ENCODE measurements at regions not wholly inside any gene's neighbourhood (a gene's known extent, or its start where the extent isn't known, plus 50 kb on each side); places are given as distances from the start of the nearest gene placed in this dataset.

- peaks cover 4% of the 10 kb centered on the region for H3K4me1 ChIP-seq (ENCODE audit: control insufficient read depth, insufficient read depth, low read length)
- no peak overlapping the region for H3K4me3 ChIP-seq (ENCODE audit: low read depth, low read length)
- ChIA-PET CTCF (interaction anchor here (0.7 to 0.9 kb wide), 3 partner anchors 270 to 796 kb away, joined by 3 to 6 read pairs (median 3); no protein-coding TSS in a partner anchor), POLR2A (no interaction called here)
- H3K36me3 ChIP-seq (ENCODE audit: control insufficient read depth in 2 of 2, insufficient read depth in 1 of 2, low read length in 2 of 2), result no peaks in the 10 kb centered on the region
- H3K27ac ChIP-seq (ENCODE audit: extremely low read depth, low read depth, low read length), result no peak overlapping the region
- no peaks in the 10 kb centered on the region for H3K9me3 ChIP-seq (ENCODE audit: control insufficient read depth, insufficient read depth, low read depth, low read length)
- TF ChIP-seq PRDM1 (tag by site-specific recombination; IDR thresholded peaks at IDR 0.05) (no peak), ZNF48 (tag by site-specific recombination; IDR thresholded peaks at IDR 0.05) (no peak), ZFP37 (tag by site-specific recombination; IDR thresholded peaks at IDR 0.05) (0 out of 2 replicates have a peak, but pooled peaks have one; percentile 25), ZNF23 (tag by site-specific recombination; IDR thresholded peaks at IDR 0.05; ENCODE audit: borderline replicate concordance) (no peak), ZNF548 (tag by site-specific recombination; IDR thresholded peaks at IDR 0.05) (no peak), ZBTB8A (tag by site-specific recombination; IDR thresholded peaks at IDR 0.05) (no peak), TRIM28 (IDR thresholded peaks at IDR 0.05; ENCODE audit: borderline replicate concordance, low read length) (no peak), ZSCAN4 (tag by site-specific recombination; IDR thresholded peaks at IDR 0.05) (no peak), ZNF654 (tag by site-specific recombination; IDR thresholded peaks at IDR 0.05; ENCODE audit: low read depth) (no peak), HIC1 (tag by site-specific recombination; IDR thresholded peaks at IDR 0.05) (peak; percentile 65; the same call in 1 of the 2 replicates), ZNF157 (tag by site-specific recombination; IDR thresholded peaks at IDR 0.05) (no peak), ZNF645 (tag by site-specific recombination; IDR thresholded peaks at IDR 0.05) (no peak), ZIC2 (tag by site-specific recombination; IDR thresholded peaks at IDR 0.05) (peak; percentile 38; the same call in 1 of the 2 replicates), ZNF311 (tag by site-specific recombination; IDR thresholded peaks at IDR 0.05; ENCODE audit: borderline replicate concordance) (no peak)
- TF ChIP-seq, protein P1, sequence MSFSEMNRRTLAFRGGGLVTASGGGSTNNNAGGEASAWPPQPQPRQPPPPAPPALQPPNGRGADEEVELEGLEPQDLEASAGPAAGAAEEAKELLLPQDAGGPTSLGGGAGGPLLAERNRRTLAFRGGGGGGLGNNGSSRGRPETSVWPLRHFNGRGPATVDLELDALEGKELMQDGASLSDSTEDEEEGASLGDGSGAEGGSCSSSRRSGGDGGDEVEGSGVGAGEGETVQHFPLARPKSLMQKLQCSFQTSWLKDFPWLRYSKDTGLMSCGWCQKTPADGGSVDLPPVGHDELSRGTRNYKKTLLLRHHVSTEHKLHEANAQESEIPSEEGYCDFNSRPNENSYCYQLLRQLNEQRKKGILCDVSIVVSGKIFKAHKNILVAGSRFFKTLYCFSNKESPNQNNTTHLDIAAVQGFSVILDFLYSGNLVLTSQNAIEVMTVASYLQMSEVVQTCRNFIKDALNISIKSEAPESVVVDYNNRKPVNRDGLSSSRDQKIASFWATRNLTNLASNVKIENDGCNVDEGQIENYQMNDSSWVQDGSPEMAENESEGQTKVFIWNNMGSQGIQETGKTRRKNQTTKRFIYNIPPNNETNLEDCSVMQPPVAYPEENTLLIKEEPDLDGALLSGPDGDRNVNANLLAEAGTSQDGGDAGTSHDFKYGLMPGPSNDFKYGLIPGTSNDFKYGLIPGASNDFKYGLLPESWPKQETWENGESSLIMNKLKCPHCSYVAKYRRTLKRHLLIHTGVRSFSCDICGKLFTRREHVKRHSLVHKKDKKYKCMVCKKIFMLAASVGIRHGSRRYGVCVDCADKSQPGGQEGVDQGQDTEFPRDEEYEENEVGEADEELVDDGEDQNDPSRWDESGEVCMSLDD (tag by site-specific recombination; IDR thresholded peaks at IDR 0.05), result no peak
- TF ChIP-seq, protein P2, sequence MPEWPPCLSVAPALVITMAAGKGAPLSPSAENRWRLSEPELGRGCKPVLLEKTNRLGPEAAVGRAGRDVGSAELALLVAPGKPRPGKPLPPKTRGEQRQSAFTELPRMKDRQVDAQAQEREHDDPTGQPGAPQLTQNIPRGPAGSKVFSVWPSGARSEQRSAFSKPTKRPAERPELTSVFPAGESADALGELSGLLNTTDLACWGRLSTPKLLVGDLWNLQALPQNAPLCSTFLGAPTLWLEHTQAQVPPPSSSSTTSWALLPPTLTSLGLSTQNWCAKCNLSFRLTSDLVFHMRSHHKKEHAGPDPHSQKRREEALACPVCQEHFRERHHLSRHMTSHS (tag by site-specific recombination; IDR thresholded peaks at IDR 0.05), result no peak
- TF ChIP-seq, protein P3, sequence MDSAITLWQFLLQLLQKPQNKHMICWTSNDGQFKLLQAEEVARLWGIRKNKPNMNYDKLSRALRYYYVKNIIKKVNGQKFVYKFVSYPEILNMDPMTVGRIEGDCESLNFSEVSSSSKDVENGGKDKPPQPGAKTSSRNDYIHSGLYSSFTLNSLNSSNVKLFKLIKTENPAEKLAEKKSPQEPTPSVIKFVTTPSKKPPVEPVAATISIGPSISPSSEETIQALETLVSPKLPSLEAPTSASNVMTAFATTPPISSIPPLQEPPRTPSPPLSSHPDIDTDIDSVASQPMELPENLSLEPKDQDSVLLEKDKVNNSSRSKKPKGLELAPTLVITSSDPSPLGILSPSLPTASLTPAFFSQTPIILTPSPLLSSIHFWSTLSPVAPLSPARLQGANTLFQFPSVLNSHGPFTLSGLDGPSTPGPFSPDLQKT (IDR thresholded peaks at IDR 0.05; ENCODE audit: borderline replicate concordance, low read depth, low read length), result no peak
- TF ChIP-seq, protein P4, sequence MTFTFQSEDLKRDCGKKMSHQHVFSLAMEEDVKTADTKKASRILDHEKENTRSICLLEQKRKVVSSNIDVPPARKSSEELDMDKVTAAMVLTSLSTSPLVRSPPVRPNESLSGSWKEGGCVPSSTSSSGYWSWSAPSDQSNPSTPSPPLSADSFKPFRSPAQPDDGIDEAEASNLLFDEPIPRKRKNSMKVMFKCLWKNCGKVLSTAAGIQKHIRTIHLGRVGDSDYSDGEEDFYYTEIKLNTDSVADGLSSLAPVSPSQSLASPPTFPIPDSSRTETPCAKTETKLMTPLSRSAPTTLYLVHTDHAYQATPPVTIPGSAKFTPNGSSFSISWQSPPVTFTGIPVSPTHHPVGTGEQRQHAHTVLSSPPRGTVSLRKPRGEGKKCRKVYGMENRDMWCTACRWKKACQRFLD (tag by site-specific recombination; IDR thresholded peaks at IDR 0.05), result no peak
- TF ChIP-seq, protein P5, sequence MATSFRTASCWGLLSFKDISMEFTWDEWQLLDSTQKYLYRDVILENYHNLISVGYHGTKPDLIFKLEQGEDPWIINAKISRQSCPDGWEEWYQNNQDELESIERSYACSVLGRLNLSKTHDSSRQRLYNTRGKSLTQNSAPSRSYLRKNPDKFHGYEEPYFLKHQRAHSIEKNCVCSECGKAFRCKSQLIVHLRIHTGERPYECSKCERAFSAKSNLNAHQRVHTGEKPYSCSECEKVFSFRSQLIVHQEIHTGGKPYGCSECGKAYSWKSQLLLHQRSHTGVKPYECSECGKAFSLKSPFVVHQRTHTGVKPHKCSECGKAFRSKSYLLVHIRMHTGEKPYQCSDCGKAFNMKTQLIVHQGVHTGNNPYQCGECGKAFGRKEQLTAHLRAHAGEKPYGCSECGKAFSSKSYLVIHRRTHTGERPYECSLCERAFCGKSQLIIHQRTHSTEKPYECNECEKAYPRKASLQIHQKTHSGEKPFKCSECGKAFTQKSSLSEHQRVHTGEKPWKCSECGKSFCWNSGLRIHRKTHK (tag by site-specific recombination; IDR thresholded peaks at IDR 0.05), result no peak
- TF ChIP-seq, protein P6, sequence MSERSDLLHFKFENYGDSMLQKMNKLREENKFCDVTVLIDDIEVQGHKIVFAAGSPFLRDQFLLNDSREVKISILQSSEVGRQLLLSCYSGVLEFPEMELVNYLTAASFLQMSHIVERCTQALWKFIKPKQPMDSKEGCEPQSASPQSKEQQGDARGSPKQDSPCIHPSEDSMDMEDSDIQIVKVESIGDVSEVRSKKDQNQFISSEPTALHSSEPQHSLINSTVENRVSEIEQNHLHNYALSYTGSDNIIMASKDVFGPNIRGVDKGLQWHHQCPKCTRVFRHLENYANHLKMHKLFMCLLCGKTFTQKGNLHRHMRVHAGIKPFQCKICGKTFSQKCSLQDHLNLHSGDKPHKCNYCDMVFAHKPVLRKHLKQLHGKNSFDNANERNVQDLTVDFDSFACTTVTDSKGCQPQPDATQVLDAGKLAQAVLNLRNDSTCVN (tag by site-specific recombination; optimal IDR thresholded peaks at IDR 0.05), result no peak
- TF ChIP-seq, protein P7, sequence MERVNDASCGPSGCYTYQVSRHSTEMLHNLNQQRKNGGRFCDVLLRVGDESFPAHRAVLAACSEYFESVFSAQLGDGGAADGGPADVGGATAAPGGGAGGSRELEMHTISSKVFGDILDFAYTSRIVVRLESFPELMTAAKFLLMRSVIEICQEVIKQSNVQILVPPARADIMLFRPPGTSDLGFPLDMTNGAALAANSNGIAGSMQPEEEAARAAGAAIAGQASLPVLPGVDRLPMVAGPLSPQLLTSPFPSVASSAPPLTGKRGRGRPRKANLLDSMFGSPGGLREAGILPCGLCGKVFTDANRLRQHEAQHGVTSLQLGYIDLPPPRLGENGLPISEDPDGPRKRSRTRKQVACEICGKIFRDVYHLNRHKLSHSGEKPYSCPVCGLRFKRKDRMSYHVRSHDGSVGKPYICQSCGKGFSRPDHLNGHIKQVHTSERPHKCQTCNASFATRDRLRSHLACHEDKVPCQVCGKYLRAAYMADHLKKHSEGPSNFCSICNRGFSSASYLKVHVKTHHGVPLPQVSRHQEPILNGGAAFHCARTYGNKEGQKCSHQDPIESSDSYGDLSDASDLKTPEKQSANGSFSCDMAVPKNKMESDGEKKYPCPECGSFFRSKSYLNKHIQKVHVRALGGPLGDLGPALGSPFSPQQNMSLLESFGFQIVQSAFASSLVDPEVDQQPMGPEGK (tag by site-specific recombination; IDR thresholded peaks at IDR 0.05), result 0 out of 2 replicates have a peak, but pooled peaks have one; percentile 31
These were observed 162.9 kb upstream of the AGAP1 start for GRCh38 chr2:235330775-235331451.

Measured in HEK293 (cell line).